ENCODE measurements at regions not wholly inside any gene's neighbourhood (a gene's known extent, or its start where the extent isn't known, plus 50 kb on each side); places are given as distances from the start of the nearest gene placed in this dataset.

DNA sequence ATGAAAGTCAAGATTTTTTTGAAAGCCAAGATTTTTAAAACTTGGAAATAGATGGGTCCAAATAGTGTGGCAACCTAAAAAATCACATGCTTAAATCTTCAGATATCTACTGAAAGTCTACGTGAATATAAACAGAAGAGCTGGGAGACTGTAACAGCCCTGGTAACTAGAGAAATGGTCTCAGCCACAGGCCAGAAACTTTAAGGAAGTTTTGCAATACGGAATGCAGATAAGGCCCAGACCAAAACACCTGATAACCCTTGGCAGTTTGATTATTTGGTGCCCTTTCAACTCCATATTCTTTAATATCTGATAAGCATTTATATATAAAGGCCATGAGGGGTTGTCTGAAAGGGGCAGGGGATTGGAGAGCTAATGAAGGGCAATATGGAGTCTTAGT, 537.3 kb upstream of the TGFBR2 start:
- DNase-seq (ENCODE audit: low spot score), result no peak

DNA sequence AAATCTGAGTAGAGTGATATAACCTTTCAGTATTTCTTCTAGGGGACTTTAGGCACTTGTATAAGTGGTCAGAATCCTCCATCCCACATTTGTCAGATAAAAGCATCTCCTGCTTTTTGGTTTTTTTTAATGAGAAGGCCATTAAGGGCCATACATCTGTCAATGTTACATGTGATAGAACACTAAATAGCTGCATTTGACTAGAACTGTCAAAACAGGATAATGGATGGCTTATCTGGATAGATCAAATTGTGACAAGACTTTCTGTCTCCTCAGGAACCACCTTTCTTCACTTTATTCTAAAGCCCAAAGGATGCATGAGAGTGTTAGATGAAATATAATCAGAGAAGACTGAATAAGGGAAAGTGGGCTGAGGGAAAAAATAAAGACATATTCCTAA, 533.4 kb upstream of the TGFBR2 start:
- no peak for DNase-seq (ENCODE audit: low spot score)

DNA sequence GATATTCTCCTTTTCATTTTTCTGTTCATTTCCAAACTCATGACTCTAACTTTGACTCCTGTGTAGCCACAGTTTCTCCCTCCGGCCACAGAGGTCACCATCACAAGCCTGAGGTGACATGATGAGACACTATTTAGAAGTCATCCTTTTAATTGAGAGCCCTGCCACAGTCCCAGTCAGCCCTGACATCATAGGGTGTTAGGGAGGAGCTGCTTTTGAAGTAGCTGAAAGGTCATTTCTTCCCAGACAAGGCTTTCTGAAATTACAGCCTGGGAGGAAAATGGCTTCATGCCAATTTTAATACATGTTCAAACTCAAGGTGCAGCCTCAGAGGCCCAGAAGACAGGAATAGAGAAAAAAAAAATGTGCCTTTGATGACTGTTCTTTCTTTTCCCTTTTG, 532.8 kb upstream of the TGFBR2 start:
- no peak for DNase-seq (ENCODE audit: low spot score)

DNA sequence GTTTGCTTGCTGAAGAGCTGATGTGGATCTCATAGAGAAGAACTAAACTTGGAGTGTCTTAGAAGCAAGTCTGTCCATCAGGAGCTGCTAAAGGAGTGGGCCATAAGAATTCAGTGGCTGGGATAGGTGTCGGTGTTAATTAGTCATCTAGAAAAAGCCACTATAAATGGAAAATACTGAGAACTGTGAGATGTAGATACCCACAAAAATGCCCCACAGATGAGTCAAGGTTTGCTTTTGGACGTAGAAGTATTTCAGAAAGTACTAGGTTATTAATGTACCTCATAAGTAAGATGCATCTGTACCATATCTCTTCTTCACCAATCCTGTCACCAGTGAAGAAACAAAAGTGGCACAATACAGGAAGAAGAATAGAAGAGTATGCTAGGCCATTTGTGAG, 530.9 kb upstream of the TGFBR2 start:
- DNase-seq (ENCODE audit: low spot score), result no peak

DNA sequence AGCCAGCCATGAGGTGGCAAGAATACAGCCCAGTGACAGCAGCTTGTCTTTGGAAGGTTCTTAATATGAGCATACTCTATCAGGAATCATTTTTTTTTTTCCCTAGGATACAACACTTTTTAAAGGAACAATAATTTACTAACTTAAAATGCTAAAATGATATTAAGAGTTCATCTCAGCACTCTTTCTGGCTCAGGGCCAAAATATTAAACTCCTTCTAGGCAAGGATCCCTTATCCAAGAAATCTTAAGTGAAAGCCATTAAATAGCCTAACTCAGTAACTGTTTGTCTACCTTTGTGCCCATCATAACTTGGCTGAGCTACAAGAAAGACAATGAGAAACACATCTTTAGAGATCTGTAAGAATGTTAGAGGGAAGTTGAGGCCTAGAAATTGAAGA, 529.5 kb upstream of the TGFBR2 start:
- no peak for DNase-seq (ENCODE audit: low spot score)

DNA sequence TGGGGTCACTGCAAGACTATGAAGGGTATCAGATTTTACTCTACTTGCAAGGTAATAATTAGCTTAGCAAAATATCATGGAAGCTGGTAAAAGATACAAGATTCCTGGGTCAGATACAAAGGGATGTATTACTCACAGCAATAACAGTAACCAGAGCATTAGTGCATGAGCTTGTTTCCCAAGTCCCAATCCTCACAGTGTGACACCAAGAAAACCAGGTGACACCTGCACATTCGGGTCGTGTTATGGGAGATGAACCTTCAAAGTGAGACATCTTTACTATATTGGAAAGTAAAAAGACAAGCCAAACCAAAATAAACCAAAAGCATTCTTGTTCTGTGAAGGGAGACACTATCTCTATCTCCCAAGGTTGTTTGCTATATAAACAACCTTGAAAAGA, 528.7 kb upstream of the TGFBR2 start:
- no peak for DNase-seq (ENCODE audit: low spot score)

DNA sequence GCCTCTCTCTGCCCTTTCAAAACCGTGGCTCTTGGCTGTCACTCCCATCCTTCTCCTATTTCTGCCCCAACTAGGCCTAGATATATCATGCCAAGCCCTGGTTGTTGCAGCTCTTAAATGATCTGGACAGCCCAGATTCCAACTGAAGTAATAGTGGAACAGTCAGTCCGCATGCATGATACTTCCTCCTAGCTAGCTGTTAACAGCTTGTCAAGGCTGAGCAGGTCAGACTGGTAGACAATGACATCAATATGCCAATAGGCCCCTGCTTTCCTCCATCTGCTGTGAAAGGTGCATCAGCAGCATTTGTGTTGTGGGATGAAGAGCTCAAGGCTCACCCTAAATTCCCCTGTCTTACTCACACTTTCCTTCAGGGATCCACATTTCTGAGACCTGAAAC, 527.7 kb upstream of the TGFBR2 start:
- DNase-seq (ENCODE audit: low spot score), result no peak

DNA sequence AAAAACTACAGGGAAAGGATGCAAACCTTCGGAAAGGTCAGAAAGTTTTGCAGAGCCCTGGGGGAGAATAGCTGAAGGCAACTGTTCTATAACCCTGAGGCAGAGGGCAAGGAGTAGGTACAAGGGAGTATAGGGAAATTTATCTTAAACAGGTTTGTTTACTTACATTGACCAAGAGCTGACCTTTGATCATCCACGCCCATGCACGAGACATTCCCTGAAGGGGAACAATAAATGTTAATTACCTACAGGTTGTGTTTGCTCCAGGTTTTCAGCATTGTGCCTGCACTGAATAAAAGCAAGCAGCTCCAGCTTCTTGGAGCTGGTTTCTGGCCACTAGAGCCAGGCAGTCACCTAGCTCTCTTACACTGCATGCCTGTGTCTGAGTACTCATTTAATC, 524.5 kb upstream of the TGFBR2 start:
- DNase-seq (ENCODE audit: low spot score), result peak; percentile 46

DNA sequence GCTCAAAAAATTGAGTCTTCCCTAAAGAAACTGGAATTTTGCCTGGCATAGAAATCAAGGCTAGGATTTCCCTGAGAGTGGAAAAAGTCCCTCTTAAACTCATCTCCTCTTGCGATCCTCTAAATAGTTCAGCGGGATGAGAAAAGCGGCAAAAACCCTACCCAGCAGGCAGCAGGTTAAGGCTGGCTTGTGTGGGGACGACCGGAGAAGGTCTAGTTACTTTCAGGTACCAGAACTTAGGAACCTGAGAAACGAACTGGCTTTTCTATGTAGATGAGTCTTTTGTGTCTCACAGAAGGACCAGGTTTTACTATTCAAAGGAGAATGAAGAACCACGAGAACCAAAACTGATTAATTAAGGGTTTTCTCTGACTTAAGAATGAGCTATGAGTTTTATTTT, 523.7 kb upstream of the TGFBR2 start:
- DNase-seq (ENCODE audit: low spot score), result no peak

DNA sequence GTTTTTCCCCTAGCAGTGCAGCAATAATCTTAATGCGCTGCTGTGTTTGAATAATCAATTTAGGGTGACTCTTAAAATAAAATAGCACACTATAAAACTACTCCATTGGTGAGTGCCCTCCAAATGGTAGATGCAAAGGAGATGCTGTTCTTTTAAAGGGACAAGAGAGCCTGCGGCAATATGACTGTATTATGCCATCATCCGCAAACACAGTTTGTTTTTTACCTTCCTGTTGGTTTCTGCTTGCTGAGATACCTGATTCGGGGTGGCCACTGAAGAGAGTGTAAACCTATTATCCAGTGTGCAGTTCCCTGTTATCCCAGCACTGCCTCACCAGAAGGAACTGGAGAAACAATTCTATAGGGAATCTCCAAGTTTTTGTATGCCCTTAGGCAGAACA, 523.1 kb upstream of the TGFBR2 start:
- no peak for DNase-seq (ENCODE audit: low spot score)

DNA sequence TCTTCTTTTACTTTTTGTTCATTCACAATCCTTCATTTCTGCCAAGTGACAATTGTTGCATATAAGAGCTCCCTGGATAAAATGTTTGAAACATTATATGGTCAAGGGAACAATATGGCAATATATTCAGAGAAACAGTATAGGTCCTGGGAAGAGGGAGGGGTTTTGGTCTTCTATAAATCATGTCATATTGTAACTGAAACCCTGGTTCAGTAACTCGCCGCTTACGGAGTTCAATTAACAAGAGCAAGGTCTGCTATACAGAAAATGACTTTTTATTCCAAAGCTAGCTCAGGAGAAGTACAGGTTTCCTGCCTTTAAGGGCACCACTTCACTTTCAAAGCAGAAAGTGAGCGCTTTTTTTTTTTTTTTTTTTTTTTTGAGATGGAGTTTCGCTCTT, 522.1 kb upstream of the TGFBR2 start:
- DNase-seq (ENCODE audit: low spot score), result no peak

DNA sequence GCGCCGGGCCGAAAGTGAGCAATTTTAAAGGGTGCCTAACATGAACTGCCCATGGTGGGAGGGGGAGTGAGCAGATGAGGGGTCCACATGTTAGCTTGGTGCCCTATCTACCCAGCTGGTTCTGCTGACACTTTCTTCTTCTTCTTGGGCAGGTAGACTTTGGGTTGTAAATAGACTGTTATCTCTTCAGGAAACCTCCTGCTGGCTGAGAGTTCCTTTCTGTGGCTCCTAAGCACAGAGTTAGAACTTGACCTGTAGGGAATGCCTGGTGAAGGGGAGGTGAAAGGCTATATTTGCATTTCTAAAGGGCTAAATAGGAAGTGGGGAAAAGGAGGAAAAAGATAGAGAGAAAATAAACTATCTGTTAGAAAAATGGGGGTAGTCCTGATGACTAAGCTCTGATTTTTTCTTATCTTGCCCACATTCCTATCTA, 521.4 kb upstream of the TGFBR2 start:
- DNase-seq (ENCODE audit: low spot score), result peak; percentile 44

DNA sequence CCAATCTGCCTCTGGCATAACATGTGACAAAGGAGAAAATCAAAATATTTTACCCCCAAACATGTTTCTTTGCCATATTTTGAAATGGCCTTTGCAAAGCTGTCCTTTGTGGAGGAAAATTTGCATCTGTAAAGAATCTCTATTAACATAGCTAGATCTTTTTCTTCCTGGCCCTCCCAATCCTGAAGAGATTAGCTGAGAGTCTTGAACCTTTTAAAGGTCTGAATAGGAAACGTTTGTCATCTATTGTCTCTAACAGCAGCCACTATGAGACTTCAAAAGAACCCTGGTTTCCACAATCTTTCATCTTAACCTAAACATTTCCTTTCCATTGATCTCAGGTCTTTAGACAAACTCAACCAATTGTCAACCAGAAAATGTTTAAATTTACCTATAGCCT, 520.9 kb upstream of the TGFBR2 start:
- DNase-seq (ENCODE audit: low spot score), result no peak

DNA sequence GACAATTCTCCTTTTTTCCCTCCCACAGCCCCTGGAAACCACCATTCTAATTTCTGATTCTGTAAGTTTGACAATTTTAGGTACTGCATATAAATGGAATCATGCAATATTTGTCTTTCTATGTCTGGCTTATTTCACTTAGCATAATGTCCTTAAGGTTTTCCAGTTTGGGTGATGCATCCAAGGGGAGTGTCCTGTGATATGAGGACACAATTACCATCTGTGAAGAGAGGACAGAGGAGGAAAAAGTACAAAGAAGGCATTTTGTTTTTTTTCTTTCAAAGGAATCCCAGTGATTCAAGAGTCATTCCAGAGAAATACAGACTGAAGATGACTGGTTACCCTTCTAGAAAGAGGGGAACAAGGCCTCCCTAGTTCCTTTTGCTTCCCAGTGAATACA, 514.7 kb upstream of the TGFBR2 start:
- DNase-seq (ENCODE audit: low spot score), result no peak

DNA sequence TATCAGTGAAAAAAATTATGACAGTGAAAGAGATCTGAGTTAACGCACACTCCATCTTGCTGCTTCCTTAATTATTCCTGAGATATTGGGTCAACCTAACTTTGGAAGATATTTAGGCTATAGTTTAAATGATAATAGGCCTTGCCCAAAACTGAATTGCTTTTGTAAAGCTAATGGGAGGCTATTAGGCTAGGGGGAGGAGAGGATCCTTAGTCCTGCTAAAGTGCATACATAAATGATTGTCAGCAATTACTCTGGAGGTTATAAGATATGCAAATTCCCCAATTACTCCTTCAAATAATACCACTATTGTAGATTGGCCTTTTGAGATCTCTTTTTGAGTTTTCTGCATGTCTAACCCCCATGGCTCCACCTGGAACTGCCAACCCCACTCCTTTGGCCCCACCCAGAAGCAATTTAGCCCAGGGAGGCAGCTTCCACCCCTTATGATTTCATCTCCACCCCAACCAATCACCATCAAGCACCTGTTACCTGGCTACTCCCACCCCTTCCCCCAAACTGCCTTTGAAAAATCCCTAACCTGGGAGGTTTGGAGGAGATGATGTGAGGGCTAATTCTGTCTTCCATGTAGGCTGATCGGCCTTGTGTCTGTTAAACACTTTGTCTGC, 509.3 kb upstream of the TGFBR2 start:
- no peak for DNase-seq (ENCODE audit: low spot score)

DNA sequence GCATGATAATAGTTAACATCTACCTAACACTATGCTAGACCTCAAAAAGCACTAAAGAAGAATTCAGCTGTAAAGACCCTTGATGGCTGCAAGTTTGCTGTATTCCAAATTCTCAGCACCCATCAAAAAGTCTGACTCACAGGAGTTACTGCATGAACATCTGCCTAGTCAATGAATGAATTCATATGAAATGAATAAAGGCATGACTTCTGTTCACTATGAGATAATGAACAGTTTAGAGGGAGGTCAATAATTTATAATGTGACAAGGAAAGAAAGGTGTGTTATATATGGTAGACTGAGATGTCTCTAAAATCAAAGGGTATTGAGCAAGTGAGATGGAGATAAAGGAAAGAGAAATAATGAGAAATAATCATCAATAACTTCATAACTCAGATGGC, 508.2 kb upstream of the TGFBR2 start:
- no peak for DNase-seq (ENCODE audit: low spot score)

DNA sequence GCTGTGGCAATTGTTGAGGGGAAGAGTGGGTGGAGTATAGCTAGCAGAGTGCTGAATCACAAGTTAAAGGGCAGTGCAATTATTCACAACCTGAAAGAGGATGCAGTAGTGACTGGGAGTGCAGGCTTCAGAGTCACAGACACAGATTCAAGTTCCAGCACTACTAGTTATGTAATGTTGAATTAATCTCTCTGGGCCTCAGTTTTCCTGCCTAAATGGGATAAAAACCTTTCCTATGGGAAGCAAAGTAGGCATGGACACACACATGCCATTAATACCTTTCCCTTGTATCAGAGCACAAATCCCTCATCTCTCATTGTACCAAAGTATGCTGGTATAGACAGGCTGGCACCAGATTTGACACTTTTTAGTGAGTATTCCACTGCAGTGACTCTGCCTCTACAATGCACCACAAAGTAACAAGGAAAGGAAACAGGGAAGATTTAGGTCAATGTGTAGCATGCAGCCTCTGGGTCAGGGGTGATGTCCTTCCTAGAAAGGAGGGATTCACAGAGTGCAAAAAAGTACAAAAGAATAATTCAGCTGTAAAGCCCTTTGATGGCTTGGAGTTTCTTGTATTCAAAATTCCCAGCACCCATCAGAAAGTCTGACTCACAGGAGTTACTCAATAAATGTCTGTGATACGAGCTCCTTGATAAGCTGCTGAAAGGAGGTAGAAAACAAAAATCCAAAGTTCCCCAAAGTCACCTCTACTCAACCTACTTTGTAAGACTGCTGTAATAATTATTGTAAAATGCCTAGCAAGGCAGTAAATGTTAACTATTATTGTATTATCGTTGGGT, 507.5 kb upstream of the TGFBR2 start:
- no peak for DNase-seq (ENCODE audit: low spot score)

DNA sequence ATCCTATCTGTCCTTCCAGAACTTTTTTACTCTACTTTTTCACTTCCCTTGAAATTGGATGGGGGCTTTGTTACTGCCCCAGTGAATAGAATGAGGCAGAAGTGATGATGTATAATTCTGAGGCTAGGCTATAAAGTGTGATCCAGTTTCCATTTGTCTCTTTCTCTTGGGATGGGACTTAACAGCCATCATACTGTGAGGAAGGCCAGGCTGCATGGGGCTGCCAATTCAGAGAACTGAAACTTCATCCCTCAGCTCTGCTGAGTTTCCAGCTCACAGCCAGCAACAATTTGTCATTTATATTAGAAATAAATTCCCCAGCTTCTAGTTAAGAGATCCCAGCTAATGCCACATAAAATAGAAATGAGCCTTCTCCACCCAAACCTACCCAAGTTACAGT, 504.0 kb upstream of the TGFBR2 start:
- DNase-seq (ENCODE audit: low spot score), result no peak

DNA sequence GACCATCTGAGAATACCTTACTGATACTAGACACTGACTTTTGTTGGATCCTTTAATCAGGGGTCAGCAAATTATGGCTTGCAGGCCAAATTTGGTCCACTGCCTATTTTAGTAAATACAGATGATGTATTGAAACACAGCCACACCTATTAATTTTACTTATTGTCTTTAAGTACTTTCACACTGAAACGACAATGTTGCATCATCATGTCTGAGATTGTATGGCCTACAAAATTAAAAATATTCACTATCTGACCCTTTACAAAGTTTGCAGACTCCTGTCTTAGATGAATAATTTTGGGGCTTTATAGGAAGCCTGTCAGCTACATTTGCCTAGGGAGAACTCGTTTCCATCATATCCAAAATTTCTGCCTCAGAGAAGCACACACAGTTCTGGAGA, 503.2 kb upstream of the TGFBR2 start:
- no peak for DNase-seq (ENCODE audit: low spot score)

DNA sequence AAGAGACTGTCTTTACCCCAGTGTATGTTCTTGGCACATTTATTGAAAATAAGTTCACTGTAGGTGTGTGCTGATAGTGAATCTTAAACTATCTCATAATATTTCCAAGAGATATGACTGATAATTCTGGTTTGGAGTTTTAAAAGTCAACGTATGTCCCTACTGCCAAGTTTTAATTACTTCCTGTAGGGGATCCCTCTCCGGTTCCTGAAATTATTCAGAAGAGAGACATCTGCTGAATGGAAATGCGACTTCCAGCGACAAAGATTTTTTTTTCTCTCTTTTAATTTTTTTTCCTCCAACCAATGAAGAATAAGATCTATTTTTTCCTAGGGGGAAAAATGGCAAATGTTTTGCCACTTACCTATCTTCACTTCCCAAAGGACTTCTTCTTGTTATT, 498.9 kb upstream of the TGFBR2 start:
- no peak for DNase-seq (ENCODE audit: low spot score)

DNA sequence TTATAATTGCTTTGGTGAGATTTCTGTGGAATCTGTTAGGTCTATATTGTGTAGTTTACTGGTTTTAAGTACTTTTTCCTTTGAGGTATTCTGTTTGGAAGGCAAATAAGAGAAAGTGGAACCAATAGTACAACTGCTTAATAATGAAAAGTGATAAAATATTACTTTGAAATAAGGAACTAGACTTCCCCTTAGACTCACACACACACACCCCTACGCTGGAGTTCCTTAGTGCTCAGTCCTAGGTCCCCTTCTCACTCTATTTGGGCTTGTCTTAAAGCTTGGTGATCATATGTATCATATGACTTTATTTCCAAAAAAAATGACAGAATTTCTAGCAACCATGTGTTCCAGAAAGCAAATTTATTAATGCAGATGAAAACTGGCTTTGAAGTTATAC, 494.0 kb upstream of the TGFBR2 start:
- DNase-seq (ENCODE audit: low spot score), result no peak

DNA sequence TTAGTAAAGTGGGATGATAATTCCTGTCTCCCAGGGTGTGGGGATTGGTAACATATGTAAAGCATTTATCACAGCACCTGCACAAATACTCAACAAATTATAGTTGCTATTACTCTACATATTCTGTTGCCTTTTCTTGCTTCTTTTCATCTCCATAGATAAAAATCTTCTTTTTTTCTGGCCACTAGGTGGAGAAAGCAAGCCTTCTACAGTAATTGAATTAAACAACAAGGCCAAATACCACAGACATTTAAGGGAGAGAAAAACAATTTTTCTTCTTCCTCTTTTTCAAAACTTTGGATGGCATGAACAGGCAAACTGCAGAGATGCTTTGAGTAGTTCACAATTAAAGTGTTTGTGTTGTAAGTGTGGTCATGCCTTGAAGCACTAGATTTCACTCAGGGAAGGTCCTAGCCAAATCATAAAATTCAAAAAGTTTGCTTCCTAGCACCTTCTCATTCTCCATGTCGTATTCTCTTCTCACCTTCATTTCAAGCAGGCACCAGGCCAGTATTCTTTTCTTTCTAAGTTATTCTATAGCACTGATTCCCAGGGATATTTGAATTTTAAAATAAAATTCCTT, 493.4 kb upstream of the TGFBR2 start:
- DNase-seq (ENCODE audit: low spot score), result no peak

DNA sequence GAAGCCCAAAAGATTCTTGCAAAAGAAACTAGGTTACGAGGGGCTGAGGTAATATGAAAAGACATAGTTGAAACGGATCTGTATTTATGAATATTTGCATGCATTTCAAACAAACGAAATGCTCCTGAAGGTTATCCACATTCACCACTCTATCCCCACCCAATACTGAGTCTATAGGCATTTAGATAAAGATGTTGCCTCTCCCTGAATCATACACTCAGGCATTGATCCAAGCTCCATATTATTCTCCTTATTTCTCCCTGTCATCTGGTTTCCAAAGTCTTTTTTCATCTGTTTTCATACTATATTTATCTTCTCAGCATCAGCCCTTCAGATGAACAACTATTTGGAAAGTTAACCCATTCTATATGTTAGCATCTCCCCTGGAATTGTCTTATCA, 492.5 kb upstream of the TGFBR2 start:
- no peak for DNase-seq (ENCODE audit: low spot score)

DNA sequence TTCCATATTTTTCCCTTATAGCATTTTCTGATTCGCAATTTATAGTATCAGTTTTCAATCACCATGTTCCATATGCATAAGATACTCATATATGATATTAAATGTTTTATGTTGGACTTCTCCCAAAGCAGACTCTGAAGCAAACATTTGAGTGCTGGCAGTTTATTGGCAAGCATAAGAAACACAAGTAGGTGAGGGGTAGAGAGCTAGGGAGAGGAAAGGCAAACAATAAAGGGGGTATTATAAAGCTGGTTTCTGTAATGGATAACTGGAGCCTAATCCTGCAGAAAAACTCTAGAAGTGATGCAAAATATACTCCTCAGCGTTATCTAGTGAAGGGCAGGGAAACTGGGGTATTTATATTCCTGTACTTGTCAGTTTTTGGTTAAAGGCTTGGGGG, 491.5 kb upstream of the TGFBR2 start:
- no peak for DNase-seq (ENCODE audit: low spot score)
